ENCODE measurements at regions not wholly inside any gene's neighbourhood (a gene's known extent, or its start where the extent isn't known, plus 50 kb on each side); places are given as distances from the start of the nearest gene placed in this dataset.

DNA sequence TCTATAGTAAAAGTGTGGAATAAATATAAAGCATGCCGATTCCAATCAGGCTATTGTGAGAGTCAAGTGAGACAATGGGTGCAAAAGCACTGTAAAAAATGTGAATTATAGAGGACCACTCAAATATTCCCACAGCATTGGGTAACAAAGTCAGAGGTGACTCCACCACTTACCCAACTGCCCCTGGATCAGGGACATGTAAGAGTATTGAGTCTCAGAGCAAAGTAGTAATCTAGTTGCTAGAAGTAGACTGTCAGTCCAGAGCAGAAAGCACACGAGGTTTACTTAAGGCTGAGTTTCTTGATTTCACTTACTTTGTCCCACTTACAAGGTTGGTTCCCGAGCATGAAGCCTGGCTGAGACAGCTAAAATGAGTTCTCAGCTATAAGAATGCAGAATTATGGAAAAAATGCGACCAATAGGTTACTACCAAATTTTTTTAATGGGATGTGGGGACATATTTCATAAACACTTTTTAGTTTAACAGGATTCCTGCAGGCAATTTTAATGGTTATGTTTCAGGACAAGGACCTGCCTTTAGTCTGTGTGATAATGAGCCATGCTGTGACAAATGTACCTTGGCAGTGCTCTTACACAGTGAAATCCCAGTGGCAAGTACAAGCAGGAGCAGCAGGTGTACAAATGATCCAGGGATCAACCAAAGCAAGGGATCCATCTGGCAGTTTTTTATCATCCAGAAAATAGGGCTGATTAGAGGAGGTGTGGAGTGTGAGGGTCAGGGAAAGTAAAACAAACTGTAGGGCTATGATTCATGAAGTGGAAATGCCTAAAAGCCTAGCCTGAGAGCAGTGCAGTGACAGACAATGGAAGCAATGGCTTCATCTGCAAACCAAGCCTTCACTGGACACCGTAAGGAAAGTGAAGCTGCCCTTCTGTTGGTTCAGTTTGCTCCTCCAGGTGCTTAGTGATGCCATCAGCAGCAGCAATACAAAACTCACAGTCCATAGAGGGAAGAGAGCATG is 156.2 kb upstream of the SPAG17 start:
- TF ChIP-seq, protein P1, sequence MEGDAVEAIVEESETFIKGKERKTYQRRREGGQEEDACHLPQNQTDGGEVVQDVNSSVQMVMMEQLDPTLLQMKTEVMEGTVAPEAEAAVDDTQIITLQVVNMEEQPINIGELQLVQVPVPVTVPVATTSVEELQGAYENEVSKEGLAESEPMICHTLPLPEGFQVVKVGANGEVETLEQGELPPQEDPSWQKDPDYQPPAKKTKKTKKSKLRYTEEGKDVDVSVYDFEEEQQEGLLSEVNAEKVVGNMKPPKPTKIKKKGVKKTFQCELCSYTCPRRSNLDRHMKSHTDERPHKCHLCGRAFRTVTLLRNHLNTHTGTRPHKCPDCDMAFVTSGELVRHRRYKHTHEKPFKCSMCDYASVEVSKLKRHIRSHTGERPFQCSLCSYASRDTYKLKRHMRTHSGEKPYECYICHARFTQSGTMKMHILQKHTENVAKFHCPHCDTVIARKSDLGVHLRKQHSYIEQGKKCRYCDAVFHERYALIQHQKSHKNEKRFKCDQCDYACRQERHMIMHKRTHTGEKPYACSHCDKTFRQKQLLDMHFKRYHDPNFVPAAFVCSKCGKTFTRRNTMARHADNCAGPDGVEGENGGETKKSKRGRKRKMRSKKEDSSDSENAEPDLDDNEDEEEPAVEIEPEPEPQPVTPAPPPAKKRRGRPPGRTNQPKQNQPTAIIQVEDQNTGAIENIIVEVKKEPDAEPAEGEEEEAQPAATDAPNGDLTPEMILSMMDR (IDR thresholded peaks at IDR 0.05): no peak
- no peak overlapping the region for H3K27ac ChIP-seq
- no peaks in the 10 kb centered on the region for H3K27me3 ChIP-seq
- no peak overlapping the region for H3K4me3 ChIP-seq
- H3K4me1 ChIP-seq: peaks cover 0 to 17% (median 4%) of the 10 kb centered on the region in 4 donors
- no peaks in the 10 kb centered on the region for H3K9me3 ChIP-seq
- intact Hi-C loops (cut with DNase I; ENCODE audit: low total_unique reads): no loop called here
- H3K36me3 ChIP-seq: no peaks in the 10 kb centered on the region
- DNase-seq: no peak

DNA sequence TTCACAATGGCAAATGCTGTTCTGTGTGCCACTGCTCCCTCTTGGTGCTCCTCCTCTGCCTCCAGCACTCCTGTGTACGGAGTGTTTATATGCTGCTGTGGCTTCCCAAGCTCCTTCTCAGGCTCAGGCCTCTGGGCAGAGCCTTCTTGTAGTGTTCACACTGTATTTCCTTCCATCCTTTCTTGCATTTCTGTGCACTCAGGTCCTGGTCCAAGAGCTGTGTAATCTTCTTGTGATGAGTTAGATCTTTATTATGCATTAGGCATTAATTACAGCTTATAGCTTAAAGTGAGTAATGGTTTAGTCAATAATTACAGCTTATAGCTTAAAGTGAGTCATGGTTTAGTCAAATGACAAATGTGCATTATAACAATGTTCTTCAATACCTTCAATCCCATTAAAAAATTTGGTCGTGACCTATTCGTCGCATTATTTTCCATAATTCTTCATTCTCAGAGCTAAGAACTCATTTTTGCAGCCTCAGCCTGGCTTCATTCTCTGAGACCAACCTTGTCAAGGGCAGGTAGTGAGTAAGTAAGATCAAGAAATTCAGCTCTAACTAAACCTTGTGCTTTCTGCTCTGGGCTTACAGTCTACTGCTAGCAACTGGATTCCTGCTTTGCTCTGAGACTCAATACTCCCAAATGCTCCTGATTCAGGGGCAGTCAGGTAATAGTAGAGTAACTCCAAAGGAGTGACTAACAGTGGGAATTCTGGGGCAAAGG is 154.5 kb upstream of the SPAG17 start:
- peak overlapping the region in 1 of 2 donors; percentile 0 for H3K27ac ChIP-seq
- no peaks in the 10 kb centered on the region for H3K36me3 ChIP-seq
- TF ChIP-seq, protein P1 (IDR thresholded peaks at IDR 0.05): no peak
- H3K4me1 ChIP-seq: peaks cover 0 to 23% (median 7%) of the 10 kb centered on the region in 4 donors
- no peak overlapping the region for H3K4me3 ChIP-seq
- H3K27me3 ChIP-seq: no peaks in the 10 kb centered on the region
- H3K9me3 ChIP-seq: no peaks in the 10 kb centered on the region
- intact Hi-C loops (cut with DNase I; ENCODE audit: low total_unique reads): no loop called here
- DNase-seq: no peak

DNA sequence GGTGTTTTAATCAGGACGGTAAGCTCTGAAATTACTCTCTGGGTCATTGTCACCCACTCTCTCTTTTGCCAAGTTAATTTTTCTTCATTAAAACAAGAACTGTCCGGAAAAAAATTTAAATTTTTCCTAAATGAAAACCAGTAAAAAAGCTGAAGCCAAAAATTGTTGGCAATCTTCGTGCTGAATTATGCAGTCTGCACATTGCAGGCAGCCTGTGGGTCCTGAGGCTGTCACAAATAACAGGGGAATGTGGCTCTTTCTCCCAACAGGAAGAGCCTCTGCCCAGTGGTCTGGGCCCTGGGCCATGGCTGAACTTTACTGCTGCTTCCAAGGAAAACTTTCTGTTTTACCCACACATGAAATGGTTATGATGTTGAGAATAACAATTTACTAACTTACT is 153.9 kb upstream of the SPAG17 start:
- Histone ChIP-seq H3K27me3 (no peaks in the 10 kb centered on the region), H3K4me3 (no peak overlapping the region), H3K9me3 (no peaks in the 10 kb centered on the region), H3K4me1 (peaks cover 0 to 23% (median 7%) of the 10 kb centered on the region in 4 donors), H3K27ac (peak overlapping the region in 1 of 2 donors; percentile 0), H3K36me3 (no peaks in the 10 kb centered on the region)
- no peak for DNase-seq
- TF ChIP-seq, protein P1 (IDR thresholded peaks at IDR 0.05): no peak
- intact Hi-C loops (cut with DNase I; ENCODE audit: low total_unique reads): no loop called here

DNA sequence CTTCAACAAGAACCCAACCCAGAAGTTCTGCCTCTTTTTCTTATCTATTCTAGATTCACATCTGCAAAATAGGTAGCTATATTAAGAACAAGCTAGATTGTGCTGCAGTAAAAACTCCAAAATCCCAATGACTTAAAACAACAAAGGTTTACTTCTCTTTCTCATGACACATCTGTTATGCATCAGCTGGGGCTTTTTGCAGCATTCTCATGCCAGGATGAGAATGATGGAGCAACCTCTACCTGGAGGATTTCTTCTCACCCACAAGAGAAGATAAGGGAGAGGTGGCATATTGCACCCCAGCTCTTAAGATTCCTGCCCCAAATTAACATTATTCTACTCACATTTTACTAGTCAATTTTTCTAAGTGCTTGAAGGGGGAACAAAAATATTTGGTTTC is 152.3 kb upstream of the SPAG17 start:
- Histone ChIP-seq H3K36me3 (no peaks in the 10 kb centered on the region), H3K4me3 (no peak overlapping the region), H3K4me1 (peaks cover 0 to 23% (median 7%) of the 10 kb centered on the region in 4 donors), H3K27ac (no peak overlapping the region), H3K9me3 (no peaks in the 10 kb centered on the region), H3K27me3 (no peaks in the 10 kb centered on the region)
- TF ChIP-seq, protein P1 (IDR thresholded peaks at IDR 0.05): no peak
- intact Hi-C loops (cut with DNase I; ENCODE audit: low total_unique reads): no loop called here
- no peak for DNase-seq

DNA sequence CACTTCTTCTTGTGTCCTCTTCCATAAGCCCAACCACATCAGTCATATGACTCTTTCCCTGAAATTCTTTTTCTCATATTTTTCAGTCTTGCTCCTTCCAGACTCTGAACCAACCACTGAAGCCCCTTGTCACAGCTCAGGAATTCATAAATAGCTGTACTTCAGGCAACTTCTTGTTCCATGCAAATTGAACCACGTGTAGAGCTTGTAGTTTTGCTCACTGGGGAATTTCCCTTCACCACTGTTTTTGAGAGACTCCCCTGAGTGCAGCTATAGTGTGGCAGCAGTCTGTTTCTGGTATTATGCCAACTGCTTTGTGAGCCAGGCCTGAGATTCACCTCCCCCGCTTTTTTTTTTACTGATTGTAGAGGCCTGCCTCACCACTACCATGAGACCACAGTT is 150.3 kb upstream of the SPAG17 start:
- no peak overlapping the region for H3K4me3 ChIP-seq
- H3K27ac ChIP-seq: no peak overlapping the region
- intact Hi-C loops (cut with DNase I; ENCODE audit: low total_unique reads): no loop called here
- TF ChIP-seq, protein P1 (IDR thresholded peaks at IDR 0.05): no peak
- H3K4me1 ChIP-seq: peaks cover 0 to 23% (median 7%) of the 10 kb centered on the region in 4 donors
- no peak for DNase-seq
- H3K27me3 ChIP-seq: no peaks in the 10 kb centered on the region
- H3K36me3 ChIP-seq: no peaks in the 10 kb centered on the region
- no peaks in the 10 kb centered on the region for H3K9me3 ChIP-seq
